B cell (primary cell): ENCODE measurements at regions not wholly inside any gene's neighbourhood (a gene's known extent, or its start where the extent isn't known, plus 50 kb on each side); places are given as distances from the start of the nearest gene placed in this dataset.

Experiments used
- ATAC-seq: fragments of 200-7000 bp; cut with Tn5 transposase; one replicate; pipeline ENCODE4 v1.10.0; 2021; ENCODE audit warnings: low read depth, mild to moderate bottlenecking, moderate number of reproducible peaks, moderate library complexity
- CTCF ChIA-PET: fragments of 350-600 bp; sonication (Branson Sonifier 250); formaldehyde crosslinking; loops from one replicate; lab custom pipeline; 2021; ENCODE audit warnings: antibody characterized with exemption, inconsistent platforms; lab: Charles Lee
- POLR2A ChIA-PET: fragments of 350-600 bp; sonication (Branson Sonifier 250); formaldehyde crosslinking; loops from one replicate; lab custom pipeline; 2021; ENCODE audit warnings: antibody characterized with exemption; lab: Charles Lee
- DNase-seq: peaks from one replicate; pipeline ENCODE4 v3.0.0; 2013
- H2AFZ ChIP-seq: 2 replicates; pipeline ENCODE4 v1.6.1; 2012; ENCODE audit warnings: mild to moderate bottlenecking, low read depth, low read length; ENCODE audit not compliant: insufficient read depth, poor library complexity, severe bottlenecking
- H3K27ac ChIP-seq, 2 donors: 1 replicate in 1 of 2; 2 replicates in 1 of 2; pipeline ENCODE4 v1.5.1; 2012 to 2013; ENCODE audit warnings: low read length in 2 of 2, mild to moderate bottlenecking in 2 of 2, moderate library complexity in 1 of 2
- H3K27me3 ChIP-seq, 4 experiments: fragments of 200-600 bp in 1 of 4; sonication (generic) in 1 of 4; replicated peaks in 1 of 4; 1 replicate in 2 of 4; 2 replicates in 2 of 4; pipeline versions ENCODE4 v1.6.1 to v1.7.0; 2013 to 2016; ENCODE audit warnings: low read length in 3 of 4, mild to moderate bottlenecking in 2 of 4, mixed read lengths in 1 of 4, moderate library complexity in 1 of 4; ENCODE audit not compliant: insufficient read depth in 4 of 4, control insufficient read depth in 3 of 4; ENCODE audit errors: control extremely low read depth in 1 of 4
- H3K36me3 ChIP-seq, 2 experiments: replicated peaks in 1 of 2; 1 replicate in 1 of 2; 2 replicates in 1 of 2; pipeline versions ENCODE4 v1.6.1 to v1.7.1; 2013; ENCODE audit warnings: low read length in 1 of 2; ENCODE audit not compliant: insufficient read depth in 2 of 2, control insufficient read depth in 1 of 2; ENCODE audit errors: control extremely low read depth in 1 of 2, extremely low read depth in 1 of 2
- H3K4me1 ChIP-seq, 2 donors: fragments of 200-600 bp in 1 of 2; sonication (generic) in 1 of 2; 1 replicate in 1 of 2; 2 replicates in 1 of 2; pipeline versions ENCODE4 v1.5.1 to v1.6.1; 2013 to 2017; ENCODE audit warnings: low read length in 2 of 2; ENCODE audit not compliant: control insufficient read depth in 2 of 2, insufficient read depth in 2 of 2
- H3K4me2 ChIP-seq: replicated peaks from 2 replicates; pipeline ENCODE3; 2012; ENCODE audit warnings: mild to moderate bottlenecking, low read depth, low read length; ENCODE audit not compliant: poor library complexity, severe bottlenecking
- H3K4me3 ChIP-seq, 5 experiments: fragments of 200-600 bp in 1 of 5; sonication (generic) in 1 of 5; 1 replicate in 3 of 5; 2 replicates in 2 of 5; pipeline versions ENCODE4 v1.5.1 to v1.7.0; 2011 to 2016; ENCODE audit warnings: low read length in 4 of 5, mild to moderate bottlenecking in 4 of 5, low read depth in 2 of 5, control low read depth in 1 of 5, moderate library complexity in 1 of 5; ENCODE audit not compliant: insufficient read depth in 1 of 5; ENCODE audit errors: control extremely low read depth in 1 of 5, extremely low read depth in 1 of 5
- H3K79me2 ChIP-seq: fragments of 200-600 bp; sonication (generic); one replicate; pipeline ENCODE4 v1.6.0; 2016; ENCODE audit warnings: low read length; ENCODE audit not compliant: control insufficient read depth, insufficient read depth
- H3K9ac ChIP-seq: fragments of 200-600 bp; sonication (generic); 2 replicates; pipeline ENCODE4 v1.6.1; 2017; ENCODE audit warnings: mild to moderate bottlenecking, low read length, moderate library complexity
- H3K9me3 ChIP-seq, 3 donors: one replicate each; pipeline versions ENCODE4 v1.6.1 to v1.7.1; 2013; ENCODE audit warnings: low read length in 2 of 3; ENCODE audit not compliant: control insufficient read depth in 2 of 3, insufficient read depth in 1 of 3; ENCODE audit errors: control extremely low read depth in 1 of 3
- H4K20me1 ChIP-seq: 2 replicates; pipeline ENCODE4 v1.6.0; 2012; ENCODE audit warnings: mild to moderate bottlenecking, low read length; ENCODE audit not compliant: insufficient read depth, control insufficient read depth, poor library complexity, severe bottlenecking
- H3K27ac Mint-ChIP-seq: one replicate; pipeline ENCODE4 v1.8.0; 2021; ENCODE audit warnings: mixed read lengths
- H3K27me3 Mint-ChIP-seq: one replicate; pipeline ENCODE4 v1.8.0; 2021; ENCODE audit warnings: mixed read lengths
- H3K4me1 Mint-ChIP-seq: one replicate; pipeline ENCODE4 v1.8.0; 2021; ENCODE audit warnings: mixed read lengths
- H3K4me3 Mint-ChIP-seq: one replicate; pipeline ENCODE4 v1.8.0; 2021; ENCODE audit warnings: mixed read lengths
- H3K9me3 Mint-ChIP-seq: one replicate; pipeline ENCODE4 v1.8.0; 2022; ENCODE audit warnings: mixed read lengths; ENCODE audit not compliant: insufficient read depth
- EZH2 ChIP-seq: IDR thresholded peaks from 2 replicates; pipeline ENCODE4 v1.6.1; 2012; ENCODE audit warnings: borderline replicate concordance, low read depth, mild to moderate bottlenecking, moderate library complexity, low read length; ENCODE audit not compliant: insufficient read depth, poor library complexity, severe bottlenecking
- WGBS: methylation state at CpG from one replicate; pipeline ENCODE4 v1.1.5; 2013; ENCODE audit warnings: missing lambda C conversion rate; ENCODE audit not compliant: insufficient coverage; 5-methylcytosine and 5-hydroxymethylcytosine counted together
- intact Hi-C: fragments of 100-400 bp; cut with micrococcal nuclease; formaldehyde crosslinking; loops from one replicate; pipeline ENCODE4 v1.10.0; 2022
- TF ChIP-seq, protein P1 (sequence below): fragments of 200-600 bp; IDR thresholded peaks from one replicate; pipeline ENCODE4 v1.8.0; 2022; ENCODE audit warnings: antibody characterized with exemption, mild to moderate bottlenecking

DNA sequence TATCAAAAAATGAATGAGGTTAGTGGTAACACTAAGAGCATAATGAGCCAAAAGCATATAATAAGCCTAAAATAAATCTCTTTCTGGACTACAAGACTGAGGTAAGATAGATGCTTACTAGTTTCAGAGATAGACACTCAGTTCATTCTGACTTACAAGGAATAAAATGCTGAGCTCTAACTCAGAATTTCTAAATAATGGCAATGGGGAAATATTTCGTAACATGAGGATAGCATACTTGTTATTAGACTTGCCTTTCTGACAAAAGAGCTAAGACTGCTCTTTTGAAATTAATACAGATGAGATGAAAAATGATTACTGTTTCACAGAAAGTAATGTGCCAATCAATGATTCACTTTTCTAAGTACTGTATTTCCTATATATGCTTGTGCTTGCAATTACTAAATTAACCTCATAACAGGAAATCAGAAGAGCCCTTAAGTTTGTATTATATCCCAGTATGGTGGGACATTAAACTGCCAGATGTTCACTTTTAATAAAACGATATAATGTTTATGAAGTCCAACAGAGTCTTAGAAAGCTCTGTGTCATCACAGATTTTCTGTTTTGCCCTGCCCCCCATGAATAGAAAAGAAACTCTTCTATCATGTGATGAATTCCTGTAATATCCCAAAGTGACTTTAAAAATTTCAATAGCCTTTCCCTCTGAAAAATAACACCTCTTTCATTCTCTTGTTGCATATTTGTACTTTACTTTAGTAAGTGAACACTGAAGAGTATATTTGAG lies 2771.0 kb upstream of the PCDH20 start:
- Mint-ChIP-seq H3K4me3 (no peak overlapping the region), H3K9me3 (no peaks in the 10 kb centered on the region), H3K27me3 (no peaks in the 10 kb centered on the region), H3K27ac (no peak overlapping the region), H3K4me1 (no peaks in the 10 kb centered on the region)
- DNase-seq (no peak), ATAC-seq (no peak)
- Histone ChIP-seq H3K27ac (no peak overlapping the region), H3K79me2 (no peaks in the 10 kb centered on the region), H4K20me1 (no peaks in the 10 kb centered on the region), H3K27me3 (no peaks in the 10 kb centered on the region), H3K4me2 (no peak overlapping the region), H3K9ac (no peak overlapping the region), H2AFZ (no peak overlapping the region), H3K4me1 (no peaks in the 10 kb centered on the region), H3K4me3 (no peak overlapping the region), H3K36me3 (no peaks in the 10 kb centered on the region), H3K9me3 (no peaks in the 10 kb centered on the region)
- WGBS = no CpG with 5 or more reads among the region's 2 CpGs
- intact Hi-C loops = no loop called here
- CTCF ChIA-PET = no interaction called here
- TF ChIP-seq, protein P1, sequence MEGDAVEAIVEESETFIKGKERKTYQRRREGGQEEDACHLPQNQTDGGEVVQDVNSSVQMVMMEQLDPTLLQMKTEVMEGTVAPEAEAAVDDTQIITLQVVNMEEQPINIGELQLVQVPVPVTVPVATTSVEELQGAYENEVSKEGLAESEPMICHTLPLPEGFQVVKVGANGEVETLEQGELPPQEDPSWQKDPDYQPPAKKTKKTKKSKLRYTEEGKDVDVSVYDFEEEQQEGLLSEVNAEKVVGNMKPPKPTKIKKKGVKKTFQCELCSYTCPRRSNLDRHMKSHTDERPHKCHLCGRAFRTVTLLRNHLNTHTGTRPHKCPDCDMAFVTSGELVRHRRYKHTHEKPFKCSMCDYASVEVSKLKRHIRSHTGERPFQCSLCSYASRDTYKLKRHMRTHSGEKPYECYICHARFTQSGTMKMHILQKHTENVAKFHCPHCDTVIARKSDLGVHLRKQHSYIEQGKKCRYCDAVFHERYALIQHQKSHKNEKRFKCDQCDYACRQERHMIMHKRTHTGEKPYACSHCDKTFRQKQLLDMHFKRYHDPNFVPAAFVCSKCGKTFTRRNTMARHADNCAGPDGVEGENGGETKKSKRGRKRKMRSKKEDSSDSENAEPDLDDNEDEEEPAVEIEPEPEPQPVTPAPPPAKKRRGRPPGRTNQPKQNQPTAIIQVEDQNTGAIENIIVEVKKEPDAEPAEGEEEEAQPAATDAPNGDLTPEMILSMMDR = no peak
- TF ChIP-seq EZH2 = no peak
- POLR2A ChIA-PET = no interaction called here

DNA sequence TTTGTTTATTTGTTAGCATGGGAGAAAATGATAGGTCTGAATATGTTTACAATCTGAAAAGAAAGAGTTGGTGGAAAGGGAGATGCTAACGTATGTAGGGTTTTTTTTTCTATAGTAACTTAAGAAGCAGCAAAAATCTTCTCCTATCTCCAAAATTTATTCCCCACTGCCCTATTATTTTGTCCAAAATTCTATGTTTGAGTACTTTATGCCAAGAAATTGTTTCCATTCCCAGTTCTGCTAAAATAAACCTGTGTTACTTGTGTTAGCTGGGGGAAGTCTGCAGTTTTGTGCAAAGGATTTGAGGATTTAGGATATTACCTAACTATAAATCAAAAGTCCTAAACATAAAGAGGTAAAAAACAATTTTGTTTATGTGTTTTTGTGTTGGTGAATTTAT lies 2770.4 kb upstream of the PCDH20 start:
- H3K9me3 Mint-ChIP-seq = no peaks in the 10 kb centered on the region
- CTCF ChIA-PET = no interaction called here
- H3K4me3 Mint-ChIP-seq = no peak overlapping the region
- no peaks in the 10 kb centered on the region for H3K36me3 ChIP-seq
- H3K27me3 ChIP-seq = no peaks in the 10 kb centered on the region
- no peaks in the 10 kb centered on the region for H3K4me1 Mint-ChIP-seq
- no CpG with 5 or more reads among the region's 1 CpG for WGBS
- H3K4me2 ChIP-seq = no peak overlapping the region
- intact Hi-C loops = no loop called here
- H3K27ac ChIP-seq = no peak overlapping the region
- H3K4me3 ChIP-seq = no peak overlapping the region
- no peaks in the 10 kb centered on the region for H3K27me3 Mint-ChIP-seq
- no peak overlapping the region for H2AFZ ChIP-seq
- POLR2A ChIA-PET = no interaction called here
- DNase-seq (no peak), ATAC-seq (no peak)
- H3K27ac Mint-ChIP-seq = no peak overlapping the region
- TF ChIP-seq, protein P1 = no peak
- no peak for TF ChIP-seq EZH2
- no peaks in the 10 kb centered on the region for H4K20me1 ChIP-seq
- no peaks in the 10 kb centered on the region for H3K9me3 ChIP-seq
- H3K79me2 ChIP-seq = no peaks in the 10 kb centered on the region
- no peak overlapping the region for H3K9ac ChIP-seq
- H3K4me1 ChIP-seq = no peaks in the 10 kb centered on the region
